HG03432 (cell line): ENCODE measurements at regions not wholly inside any gene's neighbourhood (a gene's known extent, or its start where the extent isn't known, plus 50 kb on each side); places are given as distances from the start of the nearest gene placed in this dataset.

Experiments
- ATAC-seq: cut with Tn5 transposase; IDR thresholded peaks from one replicate; pipeline ENCODE4 v1.9.1; 2021; ENCODE audit warnings: mild to moderate bottlenecking, moderate library complexity; ENCODE audit not compliant: unreplicated experiment

DNA sequence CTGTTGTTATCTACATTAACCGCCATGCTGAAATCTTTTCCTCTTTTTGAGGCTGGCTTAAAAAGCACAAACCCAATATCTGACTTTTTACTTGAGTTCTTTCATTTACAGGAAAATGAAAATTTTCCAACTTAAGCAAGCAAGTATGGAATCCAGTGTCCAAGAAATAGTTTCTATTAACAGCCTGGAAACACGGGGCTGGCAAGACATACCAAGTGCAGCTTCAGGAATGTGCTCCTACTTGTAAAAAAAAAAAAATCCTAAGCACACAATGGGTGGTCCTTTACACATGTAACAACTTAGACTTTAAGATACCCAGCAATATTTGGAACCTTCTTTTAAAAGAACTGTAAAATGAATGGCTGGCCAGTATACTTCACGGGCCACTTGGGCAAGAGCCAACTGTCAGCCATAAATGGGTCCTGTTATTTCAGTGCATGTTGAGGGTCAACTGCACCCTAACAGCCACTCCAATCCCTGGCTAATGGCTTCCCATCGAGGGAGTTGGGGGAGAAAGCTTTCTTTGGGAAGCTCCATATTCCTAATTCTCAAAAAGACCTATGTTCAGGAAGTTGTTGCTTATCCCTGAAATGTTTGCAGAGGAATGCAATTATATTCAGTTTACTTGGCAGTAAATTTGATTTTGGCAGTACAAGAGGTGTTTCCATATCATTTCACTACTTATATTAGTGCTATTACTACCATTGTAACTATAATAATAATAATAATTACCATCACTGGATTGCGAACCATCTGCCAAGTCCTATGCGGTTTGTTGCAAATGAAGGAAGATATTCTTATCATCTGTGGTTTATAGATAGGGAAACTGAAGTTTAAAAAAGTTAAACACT lies 236.4 kb upstream of the TMEM72 start:
- ATAC-seq, result no peak

DNA sequence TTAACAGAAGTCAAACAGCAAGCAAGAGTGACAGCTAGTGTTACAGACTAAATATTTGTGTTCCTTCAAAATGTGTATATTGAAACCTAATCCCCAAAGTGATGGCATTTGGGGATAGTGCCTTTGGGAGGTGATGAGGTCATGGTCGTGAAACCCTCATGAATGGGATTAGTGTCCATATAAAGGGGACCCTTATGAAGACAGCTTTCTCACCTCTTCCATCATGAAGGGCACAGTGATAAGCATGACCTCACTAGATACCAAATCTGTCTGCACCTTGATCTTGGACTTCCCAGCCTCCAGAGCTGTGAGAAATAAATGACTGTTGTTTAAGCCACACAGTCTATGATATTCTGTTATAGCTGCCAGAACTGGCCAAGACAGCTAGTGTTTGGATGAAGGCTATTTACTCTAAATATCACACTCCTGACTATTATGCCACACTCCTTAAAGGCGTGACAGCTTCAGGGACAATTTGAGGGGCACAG lies 235.7 kb upstream of the TMEM72 start:
- ATAC-seq, result no peak

DNA sequence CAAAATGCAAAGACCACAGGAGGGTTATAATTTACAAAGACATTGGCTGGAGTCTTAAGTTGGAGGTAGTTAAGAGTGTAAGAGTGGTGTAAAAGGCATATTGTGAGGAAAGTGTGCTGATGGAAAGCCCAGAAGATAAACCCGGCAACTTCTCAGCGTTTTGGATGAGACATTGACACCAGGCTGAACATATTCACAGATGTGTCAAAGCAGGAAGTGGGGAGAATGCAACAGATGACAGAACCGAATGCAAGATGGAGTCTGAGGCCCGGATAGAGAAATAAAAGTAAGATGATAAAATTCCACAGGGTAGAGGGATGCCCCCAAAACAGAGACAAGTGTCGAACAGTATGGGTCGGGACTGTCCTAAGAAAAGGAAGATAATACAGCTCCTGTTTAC lies 230.4 kb upstream of the TMEM72 start:
- no peak for ATAC-seq

DNA sequence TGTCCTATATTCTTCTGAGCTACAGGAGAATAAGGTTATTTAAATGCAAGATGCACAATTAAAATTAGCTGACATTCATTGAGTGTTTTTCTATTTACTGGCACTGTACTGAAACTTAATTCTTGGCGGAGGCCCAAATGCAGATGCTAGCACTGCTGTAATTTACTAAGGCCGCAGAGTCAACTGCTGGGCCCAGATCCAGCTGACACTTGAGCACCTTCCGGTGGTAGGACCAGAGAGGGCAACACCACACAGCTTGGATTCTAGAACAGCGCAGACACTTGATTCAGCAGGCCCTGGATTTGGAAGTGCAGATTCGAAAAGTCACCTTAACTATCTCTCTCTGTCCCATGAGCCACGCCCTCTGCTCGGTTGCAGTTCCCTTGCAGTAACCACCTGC lies 228.6 kb upstream of the TMEM72 start:
- ATAC-seq, result no peak

DNA sequence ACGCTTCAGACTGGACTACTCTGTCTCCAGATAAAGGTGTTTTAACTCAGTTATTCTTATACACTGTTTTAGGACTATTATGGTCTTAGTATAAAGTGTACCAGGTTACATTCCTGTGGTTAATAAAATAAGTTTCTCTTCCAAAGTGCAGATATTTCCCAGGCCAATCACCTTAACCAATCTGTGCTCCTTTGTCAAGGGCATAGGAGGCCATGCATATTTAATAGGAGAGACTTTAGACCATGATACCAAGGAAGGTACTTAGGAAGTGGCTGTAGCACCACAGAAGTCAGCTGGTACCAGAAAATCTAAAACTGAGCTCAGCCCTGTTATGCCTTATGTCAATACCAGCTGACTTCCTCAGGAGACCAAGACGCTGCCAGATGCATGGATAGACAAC lies 226.5 kb upstream of the TMEM72 start:
- ATAC-seq, result no peak

DNA sequence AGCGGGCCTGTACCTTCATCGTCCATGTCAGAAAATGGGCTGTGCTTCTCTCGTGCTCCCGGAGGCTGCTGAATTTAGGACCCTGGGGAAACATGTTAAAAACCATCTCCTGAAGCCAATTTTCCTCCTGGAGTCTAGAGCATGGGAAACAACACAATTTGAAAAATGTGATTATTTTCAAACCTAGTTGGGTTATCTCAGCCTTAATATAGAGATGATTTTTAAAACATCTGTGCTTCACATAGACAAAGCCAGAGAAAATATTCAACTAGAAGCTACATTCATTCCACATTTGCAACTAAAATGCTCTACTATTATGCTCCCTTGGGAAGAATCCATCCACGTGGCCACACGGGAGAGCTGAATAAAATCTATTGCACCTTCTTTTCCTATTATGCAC lies 225.9 kb upstream of the TMEM72 start:
- no peak for ATAC-seq

DNA sequence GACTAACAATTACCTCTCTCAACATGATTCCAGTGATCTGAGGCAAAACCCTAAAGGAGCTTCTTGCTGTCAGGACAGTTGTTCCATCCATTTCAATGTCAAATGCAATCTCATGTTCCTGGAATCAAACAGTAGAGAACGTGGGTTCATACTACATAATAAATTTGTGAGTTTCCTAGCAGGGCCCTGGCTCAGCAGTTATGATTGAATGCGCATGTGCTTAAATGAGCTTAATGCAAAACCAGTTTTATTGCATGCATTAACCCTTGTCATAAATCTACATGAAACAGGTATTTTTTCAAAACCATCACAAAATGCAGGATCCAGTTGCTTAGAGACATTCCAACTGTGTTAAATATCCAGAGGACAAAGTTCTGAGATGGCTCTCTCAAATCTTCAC lies 225.4 kb upstream of the TMEM72 start:
- ATAC-seq, result no peak

DNA sequence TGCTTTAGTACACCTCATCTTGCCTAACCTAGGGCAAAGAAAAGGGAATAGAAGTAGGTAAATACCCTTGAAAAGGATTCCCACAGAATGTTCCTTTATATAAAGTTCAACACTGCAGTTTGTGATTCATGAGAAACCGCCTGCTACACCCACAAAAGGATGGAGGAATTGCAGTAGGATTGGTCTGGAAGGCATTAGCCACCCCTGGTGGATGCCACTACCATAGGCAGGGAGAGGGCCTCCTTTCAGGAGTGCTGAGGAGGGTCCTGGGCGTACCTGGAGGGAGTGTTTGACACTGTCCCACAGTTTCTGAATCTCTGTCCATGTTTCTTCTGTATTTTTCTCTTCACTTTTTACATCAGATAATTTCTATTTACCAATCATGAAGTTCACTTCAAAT lies 221.8 kb upstream of the TMEM72 start:
- no peak for ATAC-seq

DNA sequence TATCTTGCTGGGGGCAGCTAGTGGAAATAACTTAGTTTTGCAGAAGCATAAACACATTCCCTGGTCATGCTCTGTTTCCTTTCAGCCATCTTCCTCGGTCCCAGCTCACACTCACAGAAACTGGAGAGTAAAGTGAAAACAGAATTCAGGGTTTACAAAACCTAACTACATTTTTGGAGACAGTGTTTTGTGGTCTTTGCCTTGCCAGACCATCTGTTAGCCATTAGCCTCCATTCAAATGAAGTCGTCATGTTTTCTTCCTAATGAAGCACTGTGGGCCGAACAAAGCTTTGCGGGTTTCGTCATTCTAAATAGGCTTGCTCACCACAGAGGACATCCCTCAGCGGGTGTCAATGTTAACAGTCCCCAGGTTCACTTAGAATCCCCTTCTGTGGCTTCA lies 214.6 kb upstream of the TMEM72 start:
- ATAC-seq, result no peak

DNA sequence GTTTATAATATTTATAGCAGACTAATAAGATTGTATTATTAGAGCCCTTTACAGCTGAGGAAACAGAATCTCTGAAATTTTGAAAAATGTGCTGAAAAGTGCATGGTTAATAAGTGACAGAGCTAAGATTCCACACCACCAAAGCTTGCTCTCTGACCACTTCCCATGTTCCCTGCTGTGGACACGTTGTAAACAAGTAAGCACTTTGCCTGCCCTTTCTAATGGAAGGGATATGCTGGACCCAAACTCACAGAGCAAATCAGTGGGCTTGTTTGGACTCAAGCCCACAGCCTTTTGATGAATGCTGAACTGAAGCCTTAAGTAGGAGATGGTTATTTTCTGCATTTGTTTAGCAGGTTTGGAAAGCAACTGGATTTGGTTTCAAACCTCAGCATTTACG lies 214.0 kb upstream of the TMEM72 start:
- ATAC-seq, result no peak

DNA sequence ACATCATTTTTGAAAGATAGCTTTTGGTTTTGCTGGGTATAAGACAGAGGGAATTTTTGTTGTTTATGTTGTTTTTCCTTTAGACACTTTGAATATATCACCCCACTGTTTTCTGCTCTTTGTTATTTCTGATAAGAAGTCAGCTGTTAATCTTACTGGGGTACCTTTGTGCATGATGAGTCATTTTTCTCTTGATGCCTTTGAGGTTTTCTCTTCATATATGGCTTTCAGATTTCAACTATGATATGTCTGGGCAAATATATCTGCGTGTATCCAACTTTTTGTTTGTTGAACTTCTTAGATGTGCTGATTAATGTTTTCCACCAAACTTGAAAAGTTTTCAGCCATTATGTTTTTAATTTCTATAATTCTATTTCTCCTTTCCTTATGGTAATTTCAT lies 208.6 kb upstream of the TMEM72 start:
- ATAC-seq, result no peak

DNA sequence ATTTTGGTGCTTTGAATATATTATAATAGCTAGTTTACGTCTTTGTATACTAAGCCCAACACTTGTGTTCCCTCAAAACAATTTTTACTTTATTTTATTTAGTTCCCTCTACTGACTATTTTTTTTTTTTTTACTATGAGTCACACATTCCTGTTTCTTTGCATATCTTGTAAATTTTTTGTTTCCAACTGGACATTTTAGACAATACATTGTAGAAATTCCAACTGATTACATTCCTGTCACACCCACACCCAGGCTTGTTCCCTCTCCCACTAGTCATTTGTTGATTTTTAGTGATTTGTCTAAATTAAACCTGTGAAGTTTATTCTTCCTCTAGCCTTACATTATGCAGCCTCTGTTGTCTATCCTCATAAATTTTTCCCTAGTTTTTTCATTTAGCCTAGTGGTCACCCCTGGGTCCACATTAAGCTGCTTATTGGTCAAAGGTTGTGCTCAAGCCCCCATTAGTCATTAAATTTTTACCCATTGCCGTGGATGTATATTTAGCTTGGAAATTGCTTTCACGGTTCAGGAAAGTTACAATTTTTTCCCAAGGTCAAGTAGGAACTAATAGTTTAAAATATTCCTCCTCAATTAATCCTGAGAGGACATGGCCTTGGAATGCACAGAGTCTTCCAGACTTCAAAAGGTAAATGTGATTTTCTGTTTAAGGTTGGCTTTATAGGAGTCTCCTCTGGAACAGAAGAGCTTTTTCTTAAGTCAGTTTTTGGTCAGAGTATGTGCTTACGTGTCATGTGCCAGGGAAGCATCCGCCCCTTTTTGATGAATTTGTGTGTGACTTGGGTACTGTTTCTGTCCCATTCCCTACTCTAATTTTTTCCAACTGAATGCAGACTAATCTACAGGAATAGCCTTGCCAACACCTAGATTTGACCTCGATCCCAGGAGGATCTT lies 207.6 kb upstream of the TMEM72 start:
- no peak for ATAC-seq

DNA sequence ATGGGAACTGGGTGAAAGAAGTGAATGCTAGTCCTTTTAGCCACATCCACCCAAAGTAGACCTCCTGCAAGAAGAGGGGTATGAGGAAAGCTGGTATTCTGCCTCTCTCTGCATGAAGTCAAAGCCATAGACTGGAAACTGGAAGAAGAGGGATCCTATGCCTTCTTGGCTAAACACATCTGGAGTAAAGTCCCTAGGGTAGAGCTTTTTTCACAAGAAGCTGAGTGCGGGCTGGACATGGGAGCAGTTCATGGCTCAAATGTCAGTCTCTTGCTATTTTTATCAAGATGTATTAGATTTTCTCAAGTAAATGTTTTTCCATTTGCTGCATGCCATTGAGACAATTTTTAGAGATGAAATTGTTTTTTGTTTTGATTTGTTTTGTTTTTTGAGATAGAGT lies 206.5 kb upstream of the TMEM72 start:
- no peak for ATAC-seq

DNA sequence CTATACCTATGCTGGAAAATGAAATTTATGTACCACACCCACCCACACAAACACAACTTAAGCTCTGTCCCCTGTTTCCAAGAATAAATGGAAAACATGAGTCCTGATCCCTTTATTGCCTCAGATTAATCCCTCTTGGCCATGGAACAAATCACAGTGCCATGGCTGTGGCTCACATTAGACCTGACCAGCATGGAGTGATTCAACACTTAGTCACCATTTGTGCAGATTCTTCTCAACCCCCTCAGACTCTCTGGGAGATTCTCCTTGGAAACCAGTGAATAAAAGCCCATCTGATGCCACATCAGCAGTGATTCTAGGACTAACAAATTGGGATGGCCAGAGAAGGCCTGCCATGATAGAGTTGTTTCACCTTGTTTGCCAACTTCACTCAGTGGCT lies 204.4 kb upstream of the TMEM72 start:
- ATAC-seq, result no peak

DNA sequence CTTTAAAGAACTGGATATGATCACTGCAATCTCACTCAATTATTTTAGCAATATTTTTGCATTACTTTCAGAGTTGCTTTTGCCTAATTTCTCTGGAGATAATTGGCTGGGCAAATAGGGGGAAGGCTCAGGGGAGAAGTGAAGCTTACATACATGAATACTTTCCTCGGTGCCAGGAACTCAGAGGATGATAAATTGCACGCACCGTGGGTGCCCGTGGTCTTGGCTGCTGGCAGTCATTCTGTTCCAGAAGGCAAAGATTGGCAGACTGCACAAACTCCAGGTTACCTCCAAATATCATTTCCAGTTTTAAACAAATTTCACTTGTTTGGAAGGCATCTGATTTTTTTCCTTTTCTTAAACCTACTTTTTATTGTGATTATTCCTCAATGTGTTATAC lies 197.8 kb upstream of the TMEM72 start:
- ATAC-seq, result no peak

DNA sequence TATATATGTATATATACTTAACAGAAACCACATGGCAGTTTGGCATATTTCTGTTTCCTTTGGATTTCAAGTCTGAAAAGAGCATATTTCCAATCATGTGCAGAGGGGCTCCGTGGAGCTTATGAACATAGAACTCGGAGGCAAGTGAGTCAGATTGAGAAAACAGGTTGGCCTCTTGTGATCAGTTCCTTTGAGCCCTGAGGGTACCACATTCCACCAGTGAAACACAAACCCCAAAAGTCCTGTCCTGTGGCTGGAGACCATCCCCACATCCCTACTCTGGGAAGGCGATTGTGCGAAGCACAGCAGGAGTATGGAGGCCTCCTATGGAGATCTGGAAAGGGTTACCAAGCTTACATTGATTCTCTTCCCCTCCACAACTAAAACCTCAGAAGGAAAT lies 196.7 kb upstream of the TMEM72 start:
- no peak for ATAC-seq

DNA sequence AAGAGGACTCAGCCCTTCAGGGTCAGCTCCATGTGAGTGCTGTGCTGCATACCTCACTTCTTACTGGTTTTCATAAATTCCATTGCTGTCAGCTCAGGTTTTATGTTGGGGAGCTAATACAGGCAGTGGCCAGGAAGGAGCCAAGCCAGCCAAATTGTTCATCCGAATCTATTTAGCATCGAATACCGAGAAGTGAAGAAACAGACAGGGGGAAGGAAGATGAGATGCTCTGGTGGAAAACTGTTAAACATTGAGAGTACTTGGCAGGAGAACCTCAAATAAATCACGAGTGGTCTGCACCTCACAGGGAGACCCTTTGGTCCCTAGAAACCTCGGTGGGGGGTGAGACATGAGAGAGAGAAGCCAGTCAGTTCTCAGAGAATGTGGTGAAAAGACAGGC lies 196.0 kb upstream of the TMEM72 start:
- ATAC-seq, result no peak

DNA sequence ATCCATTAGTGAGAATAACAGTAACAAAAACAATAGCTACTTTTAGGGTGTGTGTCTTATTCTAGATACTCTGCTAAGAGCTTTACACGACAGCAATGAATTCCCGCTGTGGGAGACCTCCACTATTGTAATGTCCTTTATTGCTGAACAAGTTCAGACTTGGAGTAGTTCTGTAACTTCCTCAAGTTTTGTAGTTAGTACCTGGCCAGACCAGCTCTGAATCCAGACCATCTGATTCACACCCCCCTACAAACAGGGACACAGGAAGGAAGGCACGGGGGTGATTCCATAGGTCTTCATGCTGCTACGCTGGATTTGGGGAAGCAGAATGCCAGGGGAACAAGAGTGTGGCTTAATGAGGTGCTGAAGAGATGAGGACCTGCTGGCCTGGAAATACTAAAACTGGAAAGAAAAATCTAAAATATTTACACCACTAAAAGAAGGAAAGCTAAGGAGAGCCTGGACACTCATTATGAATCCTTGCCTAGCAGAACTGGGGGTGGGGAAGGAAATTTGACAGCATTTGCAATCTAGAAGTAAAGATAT lies 194.6 kb upstream of the TMEM72 start:
- ATAC-seq, result no peak

DNA sequence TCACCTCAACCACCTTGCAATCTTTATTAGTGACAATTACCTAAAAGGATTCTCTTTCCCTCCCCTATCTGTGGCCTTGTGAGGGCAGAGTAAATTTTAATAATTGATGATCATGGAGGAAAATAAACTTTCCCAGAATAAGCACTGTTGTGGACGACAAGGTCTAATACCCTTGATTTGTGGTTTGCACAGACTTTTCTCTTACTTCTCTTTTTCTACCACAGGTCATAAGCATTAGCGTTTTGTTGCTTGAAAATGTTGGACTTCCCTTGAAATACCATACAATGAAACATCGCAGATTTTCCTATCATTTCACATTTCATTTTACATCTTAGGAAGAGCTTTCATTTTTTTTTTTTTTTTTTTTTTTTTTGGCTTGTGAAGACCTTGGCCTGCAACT lies 188.1 kb upstream of the TMEM72 start:
- ATAC-seq, result no peak

DNA sequence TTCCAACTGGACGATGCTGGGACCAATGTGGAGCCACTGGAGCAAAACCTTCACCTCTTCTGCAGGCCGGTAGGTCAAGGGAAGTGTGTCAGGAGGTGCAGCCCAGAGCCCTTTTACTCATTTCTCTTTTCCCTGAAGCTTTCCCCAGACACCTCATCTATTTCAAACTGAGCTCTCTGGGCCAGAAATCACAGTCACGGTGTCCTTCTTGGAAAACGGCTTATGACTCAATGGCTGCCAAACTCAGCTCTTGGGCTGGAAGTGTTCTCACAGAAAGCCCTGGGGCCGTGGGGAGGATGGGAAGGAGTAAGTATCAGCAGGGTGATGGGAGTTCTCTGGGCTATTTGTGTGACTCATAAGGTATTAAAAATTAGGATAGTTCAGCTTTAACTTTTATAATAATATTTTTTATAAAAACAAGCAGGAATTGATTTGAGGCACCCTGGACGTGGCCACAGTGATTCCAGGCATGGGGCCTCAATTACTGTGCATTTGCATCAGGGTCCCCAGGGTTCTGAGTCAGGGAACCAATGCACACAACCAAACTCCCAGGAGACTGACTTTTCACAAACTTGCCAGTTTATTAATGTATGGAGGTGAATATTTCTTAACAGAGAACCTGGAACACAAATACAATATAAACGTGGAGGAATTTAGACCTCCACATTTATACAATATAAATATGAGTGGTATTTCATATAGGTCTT lies 187.4 kb upstream of the TMEM72 start:
- ATAC-seq, result no peak
